Ectodermal cell (in vitro differentiated cells): ENCODE measurements at regions not wholly inside any gene's neighbourhood (a gene's known extent, or its start where the extent isn't known, plus 50 kb on each side); places are given as distances from the start of the nearest gene placed in this dataset.

ENCODE experiments used
- H3K27ac ChIP-seq: 2 replicates; pipeline ENCODE4 v1.7.0; 2013; ENCODE audit warnings: mild to moderate bottlenecking, low read depth, low read length; ENCODE audit not compliant: insufficient read depth, poor library complexity, severe bottlenecking
- H3K27me3 ChIP-seq: 2 replicates; pipeline ENCODE4 v1.7.0; 2013; ENCODE audit warnings: mild to moderate bottlenecking, low read length; ENCODE audit not compliant: insufficient read depth, control insufficient read depth, poor library complexity, severe bottlenecking
- H3K36me3 ChIP-seq: one replicate; pipeline ENCODE4 v1.7.0; 2013; ENCODE audit warnings: low read length; ENCODE audit not compliant: control insufficient read depth, insufficient read depth
- H3K4me1 ChIP-seq: one replicate; pipeline ENCODE4 v1.7.0; 2013; ENCODE audit warnings: low read length; ENCODE audit not compliant: control insufficient read depth, insufficient read depth
- H3K4me3 ChIP-seq: 2 replicates; pipeline ENCODE4 v1.7.0; 2013; ENCODE audit warnings: low read depth, low read length, control low read depth; ENCODE audit not compliant: insufficient read depth
- H3K9me3 ChIP-seq: 2 replicates; pipeline ENCODE4 v1.7.0; 2013; ENCODE audit warnings: mild to moderate bottlenecking, low read length, moderate library complexity; ENCODE audit not compliant: control insufficient read depth
- WGBS, 2 experiments: methylation state at CpG; one replicate each; pipeline ENCODE4 v1.1.7; 2013; ENCODE audit warnings: missing lambda C conversion rate in 2 of 2; 5-methylcytosine and 5-hydroxymethylcytosine counted together

GRCh38 chr3:127475975-127476705 is 114.4 kb downstream of the TPRA1 start:
- no peak overlapping the region for H3K27ac ChIP-seq
- H3K27me3 ChIP-seq: no peaks in the 10 kb centered on the region
- no peaks in the 10 kb centered on the region for H3K36me3 ChIP-seq
- 94% methylated on average over 6 of the region's 6 CpGs for WGBS, 2 experiments
- H3K4me3 ChIP-seq: no peak overlapping the region
- no peaks in the 10 kb centered on the region for H3K9me3 ChIP-seq
- no peaks in the 10 kb centered on the region for H3K4me1 ChIP-seq

- Histone ChIP-seq H3K27ac (no peak overlapping the region), H3K36me3 (no peaks in the 10 kb centered on the region), H3K9me3 (no peaks in the 10 kb centered on the region), H3K4me3 (no peak overlapping the region), H3K27me3 (no peaks in the 10 kb centered on the region), H3K4me1 (no peaks in the 10 kb centered on the region)
- 88 to 92% methylated on average over 7 of the region's 7 CpGs for WGBS, 2 experiments
These were observed 115.1 kb downstream of the TPRA1 start for GRCh38 chr3:127475391-127475790.

GRCh38 chr3:127473244-127474024 is 117.1 kb downstream of the TPRA1 start:
- Histone ChIP-seq H3K27me3 (no peaks in the 10 kb centered on the region), H3K4me1 (no peaks in the 10 kb centered on the region), H3K4me3 (no peak overlapping the region), H3K27ac (no peak overlapping the region), H3K36me3 (no peaks in the 10 kb centered on the region), H3K9me3 (no peaks in the 10 kb centered on the region)
- WGBS, 2 experiments: 44 to 47% methylated on average over 10 of the region's 10 CpGs

- Histone ChIP-seq H3K27me3 (no peaks in the 10 kb centered on the region), H3K27ac (no peak overlapping the region)
- WGBS, 2 experiments: 80 to 84% methylated on average over 11 of the region's 11 CpGs
These were observed 118.0 kb downstream of the TPRA1 start for GRCh38 chr3:127472506-127472905.

GRCh38 chr3:127471142-127471541 is 119.4 kb downstream of the TPRA1 start:
- H3K27ac ChIP-seq: no peak overlapping the region
- no peaks in the 10 kb centered on the region for H3K4me1 ChIP-seq
- no peaks in the 10 kb centered on the region for H3K36me3 ChIP-seq
- no peaks in the 10 kb centered on the region for H3K9me3 ChIP-seq
- H3K27me3 ChIP-seq: no peaks in the 10 kb centered on the region
- 91 to 93% methylated on average over 5 of the region's 5 CpGs for WGBS, 2 experiments
- H3K4me3 ChIP-seq: no peak overlapping the region

More at GRCh38 chr3:127472506-127472905, 118.0 kb downstream of the TPRA1 start:
- Histone ChIP-seq H3K36me3 (no peaks in the 10 kb centered on the region), H3K4me3 (no peak overlapping the region), H3K4me1 (no peaks in the 10 kb centered on the region), H3K9me3 (no peaks in the 10 kb centered on the region)

GRCh38 chr3:127469760-127470159 is 120.8 kb downstream of the TPRA1 start:
- no peaks in the 10 kb centered on the region for H3K27me3 ChIP-seq
- H3K4me1 ChIP-seq: no peaks in the 10 kb centered on the region
- H3K36me3 ChIP-seq: no peaks in the 10 kb centered on the region
- no peak overlapping the region for H3K4me3 ChIP-seq
- no peaks in the 10 kb centered on the region for H3K9me3 ChIP-seq
- no peak overlapping the region for H3K27ac ChIP-seq
- 90 to 92% methylated on average over 9 of the region's 9 CpGs for WGBS, 2 experiments

GRCh38 chr3:127467391-127467790 is 123.1 kb downstream of the TPRA1 start:
- H3K27me3 ChIP-seq: no peaks in the 10 kb centered on the region
- 76 to 77% methylated on average over 12 of the region's 12 CpGs for WGBS, 2 experiments
- peaks cover 3% of the 10 kb centered on the region for H3K4me1 ChIP-seq
- no peak overlapping the region for H3K4me3 ChIP-seq
- no peaks in the 10 kb centered on the region for H3K36me3 ChIP-seq
- H3K9me3 ChIP-seq: no peaks in the 10 kb centered on the region
- no peak overlapping the region for H3K27ac ChIP-seq

GRCh38 chr3:127464642-127465041 is 125.9 kb downstream of the TPRA1 start:
- H3K36me3 ChIP-seq: no peaks in the 10 kb centered on the region
- no peaks in the 10 kb centered on the region for H3K9me3 ChIP-seq
- H3K27ac ChIP-seq: no peak overlapping the region
- H3K27me3 ChIP-seq: no peaks in the 10 kb centered on the region
- H3K4me3 ChIP-seq: no peak overlapping the region
- H3K4me1 ChIP-seq: peaks cover 15% of the 10 kb centered on the region
- WGBS, 2 experiments: 83 to 84% methylated on average over 7 of the region's 7 CpGs

- Histone ChIP-seq H3K4me3 (no peak overlapping the region), H3K4me1 (peaks cover 24% of the 10 kb centered on the region), H3K9me3 (no peaks in the 10 kb centered on the region), H3K36me3 (no peaks in the 10 kb centered on the region), H3K27ac (no peak overlapping the region), H3K27me3 (peaks cover 14% of the 10 kb centered on the region)
- WGBS, 2 experiments: 89 to 93% methylated on average over 8 of the region's 8 CpGs
These were observed 128.3 kb downstream of the TPRA1 start for GRCh38 chr3:127462111-127462655.

GRCh38 chr3:127461286-127461910 is 129.1 kb downstream of the TPRA1 start:
- Histone ChIP-seq H3K4me3 (no peak overlapping the region), H3K36me3 (no peaks in the 10 kb centered on the region), H3K27me3 (peaks cover 22% of the 10 kb centered on the region), H3K4me1 (peaks cover 29% of the 10 kb centered on the region), H3K9me3 (no peaks in the 10 kb centered on the region), H3K27ac (no peak overlapping the region)
- WGBS, 2 experiments: 70 to 76% methylated on average over 10 of the region's 10 CpGs
